ENCODE measurements at regions not wholly inside any gene's neighbourhood (a gene's known extent, or its start where the extent isn't known, plus 50 kb on each side); places are given as distances from the start of the nearest gene placed in this dataset.

DNA sequence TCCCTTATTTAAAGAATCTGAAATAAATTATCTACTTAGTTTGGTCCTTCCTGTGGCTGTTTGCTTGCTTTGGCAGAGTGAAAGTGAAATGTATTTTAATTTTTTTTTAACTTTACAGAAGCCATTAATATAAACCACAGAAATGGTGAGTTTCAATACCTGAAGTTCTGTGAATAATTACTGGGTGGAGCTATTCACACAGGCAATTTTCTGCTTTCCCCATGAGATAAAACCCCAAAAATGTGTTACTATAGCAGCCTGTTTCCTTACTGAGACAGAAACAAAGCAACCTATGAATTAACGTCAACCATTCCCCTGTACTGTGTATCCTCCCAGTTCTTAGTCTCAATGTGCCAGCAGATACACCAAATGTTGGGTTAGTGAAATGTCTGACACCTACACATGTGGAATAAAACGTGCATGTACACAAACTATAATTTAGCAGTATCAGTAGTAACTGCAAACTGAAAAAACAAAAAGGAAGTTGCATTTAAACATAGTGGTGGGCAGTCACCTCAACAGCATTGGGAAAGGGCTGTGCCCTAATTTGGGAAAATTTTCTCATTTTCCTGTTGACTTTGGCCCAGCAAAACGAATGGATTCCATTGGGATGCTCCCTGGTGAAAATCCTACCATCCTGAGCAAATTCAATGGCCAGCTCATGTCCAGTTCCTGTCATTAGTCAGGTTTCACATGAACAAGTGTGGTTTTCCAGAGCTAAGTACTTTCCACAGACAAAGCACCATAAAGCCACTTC is 73.1 kb upstream of the RMDN2 start:
- no peaks in the 10 kb centered on the region for H3K79me2 ChIP-seq (ENCODE audit: control insufficient read depth, insufficient read depth, low read length)
- no peaks in the 10 kb centered on the region for H3K27me3 ChIP-seq (ENCODE audit: control insufficient read depth, insufficient read depth, low read length)
- no peaks in the 10 kb centered on the region for H3K4me1 ChIP-seq (ENCODE audit: control insufficient read depth, extremely low read depth, insufficient read depth, low read length)
- H3K4me2 ChIP-seq (ENCODE audit: extremely low read depth, insufficient read depth, low read length), result no peak overlapping the region
- TF ChIP-seq EZH2 (IDR thresholded peaks at IDR 0.05; ENCODE audit: low read length, missing control alignments), result no peak
- TF ChIP-seq, protein P1, sequence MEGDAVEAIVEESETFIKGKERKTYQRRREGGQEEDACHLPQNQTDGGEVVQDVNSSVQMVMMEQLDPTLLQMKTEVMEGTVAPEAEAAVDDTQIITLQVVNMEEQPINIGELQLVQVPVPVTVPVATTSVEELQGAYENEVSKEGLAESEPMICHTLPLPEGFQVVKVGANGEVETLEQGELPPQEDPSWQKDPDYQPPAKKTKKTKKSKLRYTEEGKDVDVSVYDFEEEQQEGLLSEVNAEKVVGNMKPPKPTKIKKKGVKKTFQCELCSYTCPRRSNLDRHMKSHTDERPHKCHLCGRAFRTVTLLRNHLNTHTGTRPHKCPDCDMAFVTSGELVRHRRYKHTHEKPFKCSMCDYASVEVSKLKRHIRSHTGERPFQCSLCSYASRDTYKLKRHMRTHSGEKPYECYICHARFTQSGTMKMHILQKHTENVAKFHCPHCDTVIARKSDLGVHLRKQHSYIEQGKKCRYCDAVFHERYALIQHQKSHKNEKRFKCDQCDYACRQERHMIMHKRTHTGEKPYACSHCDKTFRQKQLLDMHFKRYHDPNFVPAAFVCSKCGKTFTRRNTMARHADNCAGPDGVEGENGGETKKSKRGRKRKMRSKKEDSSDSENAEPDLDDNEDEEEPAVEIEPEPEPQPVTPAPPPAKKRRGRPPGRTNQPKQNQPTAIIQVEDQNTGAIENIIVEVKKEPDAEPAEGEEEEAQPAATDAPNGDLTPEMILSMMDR (conservative IDR thresholded peaks at IDR 0.05 in 1 of 2, IDR thresholded peaks at IDR 0.05 in 1 of 2; ENCODE audit: low read depth in 1 of 2, low read length in 2 of 2), result no peak
- H3K9me3 ChIP-seq (ENCODE audit: control insufficient read depth, insufficient read depth, low read depth, low read length), result no peaks in the 10 kb centered on the region
- no peak overlapping the region for H2AFZ ChIP-seq (ENCODE audit: low read length)
- H3K27ac ChIP-seq (ENCODE audit: insufficient read depth, low read length), result no peak overlapping the region
- no peak overlapping the region for H3K9ac ChIP-seq (ENCODE audit: insufficient read depth, low read length)
- no peak overlapping the region for H3K4me3 ChIP-seq (replicated peaks in 1 of 4; ENCODE audit: control extremely low read depth in 1 of 4, insufficient read depth in 1 of 4, low read depth in 3 of 4, low read length in 4 of 4)
- no peaks in the 10 kb centered on the region for H4K20me1 ChIP-seq (ENCODE audit: control insufficient read depth, extremely low read depth, insufficient read depth, low read length)
- H3K36me3 ChIP-seq (ENCODE audit: control insufficient read depth, insufficient read depth, low read length), result no peaks in the 10 kb centered on the region
- DNase-seq (ENCODE audit: low read depth in 2 of 2), result peak in 1 of 2 donors; percentile 84

- DNase-seq (ENCODE audit: low read depth in 2 of 2), result no peak
- H3K4me3 ChIP-seq (replicated peaks in 1 of 4; ENCODE audit: control extremely low read depth in 1 of 4, insufficient read depth in 1 of 4, low read depth in 3 of 4, low read length in 4 of 4), result no peak overlapping the region
- no peak overlapping the region for H3K27ac ChIP-seq (ENCODE audit: insufficient read depth, low read length)
- H3K79me2 ChIP-seq (ENCODE audit: control insufficient read depth, insufficient read depth, low read length), result no peaks in the 10 kb centered on the region
- H3K4me2 ChIP-seq (ENCODE audit: extremely low read depth, insufficient read depth, low read length), result no peak overlapping the region
- no peak overlapping the region for H2AFZ ChIP-seq (ENCODE audit: low read length)
- H3K27me3 ChIP-seq (ENCODE audit: control insufficient read depth, insufficient read depth, low read length), result no peaks in the 10 kb centered on the region
- TF ChIP-seq EZH2 (IDR thresholded peaks at IDR 0.05; ENCODE audit: low read length, missing control alignments), result no peak
- TF ChIP-seq, protein P1 (conservative IDR thresholded peaks at IDR 0.05 in 1 of 2, IDR thresholded peaks at IDR 0.05 in 1 of 2; ENCODE audit: low read depth in 1 of 2, low read length in 2 of 2), result no peak
- no peak overlapping the region for H3K9ac ChIP-seq (ENCODE audit: insufficient read depth, low read length)
- H3K9me3 ChIP-seq (ENCODE audit: control insufficient read depth, insufficient read depth, low read depth, low read length), result no peaks in the 10 kb centered on the region
- H3K36me3 ChIP-seq (ENCODE audit: control insufficient read depth, insufficient read depth, low read length), result no peaks in the 10 kb centered on the region
- H4K20me1 ChIP-seq (ENCODE audit: control insufficient read depth, extremely low read depth, insufficient read depth, low read length), result no peaks in the 10 kb centered on the region
- peaks cover 2% of the 10 kb centered on the region for H3K4me1 ChIP-seq (ENCODE audit: control insufficient read depth, extremely low read depth, insufficient read depth, low read length)
These were observed 72.5 kb upstream of the RMDN2 start for GRCh38 chr2:37852585-37853014.

DNA sequence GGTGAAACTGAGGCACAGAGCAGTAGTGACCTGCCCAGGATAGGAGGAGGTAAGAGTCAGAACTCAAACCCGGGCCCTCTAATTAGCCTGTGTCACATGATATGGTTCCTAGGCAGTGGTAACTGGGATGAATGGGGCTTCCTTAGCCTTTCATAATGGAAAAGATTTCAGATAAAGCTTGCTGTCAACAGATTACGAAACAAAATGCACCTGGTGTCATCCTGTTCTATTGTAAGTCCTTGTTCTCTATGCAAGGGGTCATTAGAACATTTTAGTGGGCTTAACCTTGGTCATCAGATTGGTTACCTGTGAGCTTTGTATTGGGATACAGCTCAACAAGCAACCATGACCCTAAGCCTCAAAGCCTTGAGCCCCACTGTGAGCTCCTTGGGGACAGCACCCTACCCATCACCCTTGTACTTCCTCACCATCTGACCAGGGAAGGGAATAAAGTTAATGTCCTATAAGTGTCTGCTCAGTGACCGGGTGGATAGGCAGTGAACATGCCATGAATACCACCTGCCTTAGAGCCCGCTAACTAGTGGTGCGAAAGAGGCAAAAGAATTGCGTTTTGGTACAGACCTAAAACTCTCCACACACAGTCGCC is 70.3 kb upstream of the RMDN2 start:
- H3K4me1 ChIP-seq (ENCODE audit: control insufficient read depth, extremely low read depth, insufficient read depth, low read length), result peaks cover 10% of the 10 kb centered on the region
- no peak overlapping the region for H3K4me3 ChIP-seq (replicated peaks in 1 of 4; ENCODE audit: control extremely low read depth in 1 of 4, insufficient read depth in 1 of 4, low read depth in 3 of 4, low read length in 4 of 4)
- H2AFZ ChIP-seq (ENCODE audit: low read length), result no peak overlapping the region
- no peaks in the 10 kb centered on the region for H3K79me2 ChIP-seq (ENCODE audit: control insufficient read depth, insufficient read depth, low read length)
- H3K9me3 ChIP-seq (ENCODE audit: control insufficient read depth, insufficient read depth, low read depth, low read length), result no peaks in the 10 kb centered on the region
- H3K27ac ChIP-seq (ENCODE audit: insufficient read depth, low read length), result no peak overlapping the region
- no peaks in the 10 kb centered on the region for H4K20me1 ChIP-seq (ENCODE audit: control insufficient read depth, extremely low read depth, insufficient read depth, low read length)
- TF ChIP-seq, protein P1 (conservative IDR thresholded peaks at IDR 0.05 in 1 of 2, IDR thresholded peaks at IDR 0.05 in 1 of 2; ENCODE audit: low read depth in 1 of 2, low read length in 2 of 2), result no peak
- TF ChIP-seq EZH2 (IDR thresholded peaks at IDR 0.05; ENCODE audit: low read length, missing control alignments), result no peak
- no peaks in the 10 kb centered on the region for H3K27me3 ChIP-seq (ENCODE audit: control insufficient read depth, insufficient read depth, low read length)
- H3K4me2 ChIP-seq (ENCODE audit: extremely low read depth, insufficient read depth, low read length), result no peak overlapping the region
- no peak overlapping the region for H3K9ac ChIP-seq (ENCODE audit: insufficient read depth, low read length)
- no peak for DNase-seq (ENCODE audit: low read depth in 2 of 2)
- H3K36me3 ChIP-seq (ENCODE audit: control insufficient read depth, insufficient read depth, low read length), result no peaks in the 10 kb centered on the region
